ENCODE measurements at regions not wholly inside any gene's neighbourhood (a gene's known extent, or its start where the extent isn't known, plus 50 kb on each side); places are given as distances from the start of the nearest gene placed in this dataset.
"Not testable (repeated sequence)": the region's sequence is repeated elsewhere in the genome, so short reads cannot be mapped to it uniquely, and the experiment has no call there.

GRCh38 chr4:158350161-158350560 is 139.9 kb downstream of the TMEM144 start:
- no peaks in the 10 kb centered on the region for H4K20me1 ChIP-seq (ENCODE audit: insufficient read depth, low read length, poor library complexity, severe bottlenecking)
- H3K27me3 ChIP-seq (ENCODE audit: insufficient read depth, low read length, poor library complexity, severe bottlenecking), result no peaks in the 10 kb centered on the region
- no peaks in the 10 kb centered on the region for H3K9me3 ChIP-seq (ENCODE audit: insufficient read depth, low read depth, low read length)
- no peak overlapping the region for H3K9ac ChIP-seq (ENCODE audit: low read depth, low read length, poor library complexity, severe bottlenecking)
- no peaks in the 10 kb centered on the region for H3K36me3 ChIP-seq (ENCODE audit: insufficient read depth, low read length)
- TF ChIP-seq EZH2phosphoT487 (IDR thresholded peaks at IDR 0.05; ENCODE audit: borderline replicate concordance) (no peak), CTCF (conservative IDR thresholded peaks at IDR 0.05; ENCODE audit: low read length) (no peak)
- H3K4me2 ChIP-seq (ENCODE audit: low read depth, low read length, poor library complexity, severe bottlenecking), result no peak overlapping the region
- H3K4me1 ChIP-seq (ENCODE audit: insufficient read depth, low read length, poor library complexity, severe bottlenecking), result no peaks in the 10 kb centered on the region
- H2AFZ ChIP-seq (ENCODE audit: low read length), result no peak overlapping the region
- H3K79me2 ChIP-seq (ENCODE audit: insufficient read depth, low read length), result no peaks in the 10 kb centered on the region
- no peak overlapping the region for H3K4me3 ChIP-seq (ENCODE audit: low read length, poor library complexity, severe bottlenecking)
- H3K9me2 ChIP-seq (replicated peaks; ENCODE audit: low read depth, low read length), result no peaks in the 10 kb centered on the region
- H3F3A ChIP-seq (ENCODE audit: low read depth), result no peaks in the 10 kb centered on the region

GRCh38 chr4:158353541-158354304 is 143.4 kb downstream of the TMEM144 start:
- no peaks in the 10 kb centered on the region for H3K4me1 ChIP-seq (ENCODE audit: insufficient read depth, low read length, poor library complexity, severe bottlenecking)
- H3K4me2 ChIP-seq (ENCODE audit: low read depth, low read length, poor library complexity, severe bottlenecking), result no peak overlapping the region
- H3K9ac ChIP-seq (ENCODE audit: low read depth, low read length, poor library complexity, severe bottlenecking), result no peak overlapping the region
- H3F3A ChIP-seq (ENCODE audit: low read depth), result no peaks in the 10 kb centered on the region
- no peaks in the 10 kb centered on the region for H3K36me3 ChIP-seq (ENCODE audit: insufficient read depth, low read length)
- no peaks in the 10 kb centered on the region for H4K20me1 ChIP-seq (ENCODE audit: insufficient read depth, low read length, poor library complexity, severe bottlenecking)
- H3K79me2 ChIP-seq (ENCODE audit: insufficient read depth, low read length), result no peaks in the 10 kb centered on the region
- H3K27me3 ChIP-seq (ENCODE audit: insufficient read depth, low read length, poor library complexity, severe bottlenecking), result no peaks in the 10 kb centered on the region
- no peaks in the 10 kb centered on the region for H3K9me2 ChIP-seq (replicated peaks; ENCODE audit: low read depth, low read length)
- no peaks in the 10 kb centered on the region for H3K9me3 ChIP-seq (ENCODE audit: insufficient read depth, low read depth, low read length)
- H3K4me3 ChIP-seq (ENCODE audit: low read length, poor library complexity, severe bottlenecking), result no peak overlapping the region
- H2AFZ ChIP-seq (ENCODE audit: low read length), result no peak overlapping the region
- no peak for TF ChIP-seq CTCF (conservative IDR thresholded peaks at IDR 0.05; ENCODE audit: low read length)
- TF ChIP-seq EZH2phosphoT487 (IDR thresholded peaks at IDR 0.05; ENCODE audit: borderline replicate concordance), result no peak

GRCh38 chr4:158356301-158356700 is 146.0 kb downstream of the TMEM144 start:
- Histone ChIP-seq H3K9ac (ENCODE audit: low read depth, low read length, poor library complexity, severe bottlenecking) (no peak overlapping the region), H4K20me1 (ENCODE audit: insufficient read depth, low read length, poor library complexity, severe bottlenecking) (no peaks in the 10 kb centered on the region), H3K27me3 (ENCODE audit: insufficient read depth, low read length, poor library complexity, severe bottlenecking) (no peaks in the 10 kb centered on the region), H3K79me2 (ENCODE audit: insufficient read depth, low read length) (no peaks in the 10 kb centered on the region), H3K4me1 (ENCODE audit: insufficient read depth, low read length, poor library complexity, severe bottlenecking) (no peaks in the 10 kb centered on the region), H3K36me3 (ENCODE audit: insufficient read depth, low read length) (no peaks in the 10 kb centered on the region), H2AFZ (ENCODE audit: low read length) (no peak overlapping the region), H3K4me2 (ENCODE audit: low read depth, low read length, poor library complexity, severe bottlenecking) (no peak overlapping the region), H3F3A (ENCODE audit: low read depth) (no peaks in the 10 kb centered on the region), H3K4me3 (ENCODE audit: low read length, poor library complexity, severe bottlenecking) (no peak overlapping the region), H3K9me2 (replicated peaks; ENCODE audit: low read depth, low read length) (no peaks in the 10 kb centered on the region), H3K9me3 (ENCODE audit: insufficient read depth, low read depth, low read length) (no peaks in the 10 kb centered on the region)
- TF ChIP-seq EZH2phosphoT487 (IDR thresholded peaks at IDR 0.05; ENCODE audit: borderline replicate concordance) (no peak), CTCF (conservative IDR thresholded peaks at IDR 0.05; ENCODE audit: low read length) (no peak)

GRCh38 chr4:158367932-158368441 is 153.7 kb upstream of the RXFP1 start:
- H3K4me3 ChIP-seq (ENCODE audit: low read length, poor library complexity, severe bottlenecking); H3K4me1 ChIP-seq (ENCODE audit: insufficient read depth, low read length, poor library complexity, severe bottlenecking); H3K27me3 ChIP-seq (ENCODE audit: insufficient read depth, low read length, poor library complexity, severe bottlenecking); H3K9me2 ChIP-seq (replicated peaks; ENCODE audit: low read depth, low read length); H3K4me2 ChIP-seq (ENCODE audit: low read depth, low read length, poor library complexity, severe bottlenecking); H3K9ac ChIP-seq (ENCODE audit: low read depth, low read length, poor library complexity, severe bottlenecking); H3K79me2 ChIP-seq (ENCODE audit: insufficient read depth, low read length); H3K36me3 ChIP-seq (ENCODE audit: insufficient read depth, low read length); H4K20me1 ChIP-seq (ENCODE audit: insufficient read depth, low read length, poor library complexity, severe bottlenecking); H2AFZ ChIP-seq (ENCODE audit: low read length); H3K9me3 ChIP-seq (ENCODE audit: insufficient read depth, low read depth, low read length); H3F3A ChIP-seq (ENCODE audit: low read depth): not testable (repeated sequence)

Measured in Loucy (cell line).